ENCODE measurements at regions not wholly inside any gene's neighbourhood (a gene's known extent, or its start where the extent isn't known, plus 50 kb on each side); places are given as distances from the start of the nearest gene placed in this dataset.

GRCh38 chr9:135403733-135404450 lies 75.7 kb upstream of the PPP1R26 start:
- no peak for TF ChIP-seq CTCF (IDR thresholded peaks at IDR 0.05)
- TF ChIP-seq POLR2AphosphoS5 (IDR thresholded peaks at IDR 0.05), result no peak
- TF ChIP-seq POLR2A (IDR thresholded peaks at IDR 0.05), result no peak

Measured in breast epithelium (tissue), 3 donors.